ENCODE measurements at regions not wholly inside any gene's neighbourhood (a gene's known extent, or its start where the extent isn't known, plus 50 kb on each side); places are given as distances from the start of the nearest gene placed in this dataset.

DNA sequence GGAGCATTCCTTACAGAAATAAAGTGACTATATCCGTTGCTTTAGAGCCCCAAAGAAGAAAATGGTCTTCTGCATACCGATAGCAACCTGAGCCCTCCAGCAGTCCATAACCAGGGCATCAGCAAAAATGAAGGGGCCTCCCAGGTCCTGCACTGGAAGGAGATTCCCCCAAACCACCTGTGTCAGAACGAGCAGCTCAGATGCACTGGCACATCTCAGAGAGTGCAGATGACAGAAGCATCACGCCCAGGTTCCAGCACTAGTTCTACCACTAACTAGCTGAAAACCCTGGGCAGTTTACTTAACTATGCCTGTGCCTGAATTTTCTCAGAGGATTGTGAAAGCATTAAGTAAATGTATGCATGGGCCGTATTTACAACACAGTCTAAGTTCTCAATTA, 466.7 kb upstream of the MYT1L start:
- no peak overlapping the region for H3K4me3 ChIP-seq
- intact Hi-C loops (cut with DNase I), result no loop called here
- H3K36me3 ChIP-seq (replicated peaks in 1 of 2), result no peaks in the 10 kb centered on the region
- 61 to 82% (median 70%) methylated on average over 4 to 5 of the region's 5 CpGs for WGBS, 4 donors
- no peak overlapping the region for H3K27ac ChIP-seq
- no peaks in the 10 kb centered on the region for H3K27me3 ChIP-seq
- TF ChIP-seq POLR2A (IDR thresholded peaks at IDR 0.05), result no peak
- TF ChIP-seq, protein P1, sequence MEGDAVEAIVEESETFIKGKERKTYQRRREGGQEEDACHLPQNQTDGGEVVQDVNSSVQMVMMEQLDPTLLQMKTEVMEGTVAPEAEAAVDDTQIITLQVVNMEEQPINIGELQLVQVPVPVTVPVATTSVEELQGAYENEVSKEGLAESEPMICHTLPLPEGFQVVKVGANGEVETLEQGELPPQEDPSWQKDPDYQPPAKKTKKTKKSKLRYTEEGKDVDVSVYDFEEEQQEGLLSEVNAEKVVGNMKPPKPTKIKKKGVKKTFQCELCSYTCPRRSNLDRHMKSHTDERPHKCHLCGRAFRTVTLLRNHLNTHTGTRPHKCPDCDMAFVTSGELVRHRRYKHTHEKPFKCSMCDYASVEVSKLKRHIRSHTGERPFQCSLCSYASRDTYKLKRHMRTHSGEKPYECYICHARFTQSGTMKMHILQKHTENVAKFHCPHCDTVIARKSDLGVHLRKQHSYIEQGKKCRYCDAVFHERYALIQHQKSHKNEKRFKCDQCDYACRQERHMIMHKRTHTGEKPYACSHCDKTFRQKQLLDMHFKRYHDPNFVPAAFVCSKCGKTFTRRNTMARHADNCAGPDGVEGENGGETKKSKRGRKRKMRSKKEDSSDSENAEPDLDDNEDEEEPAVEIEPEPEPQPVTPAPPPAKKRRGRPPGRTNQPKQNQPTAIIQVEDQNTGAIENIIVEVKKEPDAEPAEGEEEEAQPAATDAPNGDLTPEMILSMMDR (IDR thresholded peaks at IDR 0.05), result no peak
- no peak for DNase-seq
- H3K9me3 ChIP-seq (replicated peaks in 1 of 3), result no peaks in the 10 kb centered on the region
- H3K4me1 ChIP-seq (replicated peaks in 1 of 2), result no peaks in the 10 kb centered on the region

DNA sequence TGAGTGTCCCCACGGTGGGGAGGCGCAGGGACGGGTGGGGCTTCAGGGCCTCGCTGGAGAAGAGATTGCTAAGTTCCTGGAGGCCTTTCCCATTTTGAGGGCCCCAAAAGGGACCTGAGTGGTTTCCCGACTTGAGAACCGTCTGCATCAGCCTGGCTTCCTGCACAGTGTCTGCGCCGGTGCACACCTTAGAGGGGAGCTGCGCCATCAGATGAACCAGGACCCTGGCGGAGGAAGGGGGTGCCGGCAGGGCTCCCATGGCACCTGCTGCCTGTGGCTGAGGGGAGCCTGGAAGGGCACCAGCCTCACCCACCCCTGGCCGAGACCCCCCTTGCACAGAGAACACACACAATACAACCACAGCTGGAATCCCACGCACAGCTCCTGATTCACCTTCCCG, 465.1 kb upstream of the MYT1L start:
- H3K4me1 ChIP-seq (replicated peaks in 1 of 2), result no peaks in the 10 kb centered on the region
- TF ChIP-seq, protein P1 (IDR thresholded peaks at IDR 0.05), result no peak
- no peak for TF ChIP-seq POLR2A (IDR thresholded peaks at IDR 0.05)
- H3K27me3 ChIP-seq, result peaks cover under 1% of the 10 kb centered on the region
- H3K27ac ChIP-seq, result no peak overlapping the region
- WGBS, 4 donors, result 76 to 87% (median 82%) methylated on average over 6 to 14 of the region's 14 CpGs
- no peak overlapping the region for H3K4me3 ChIP-seq
- no peaks in the 10 kb centered on the region for H3K9me3 ChIP-seq (replicated peaks in 1 of 3)
- no peaks in the 10 kb centered on the region for H3K36me3 ChIP-seq (replicated peaks in 1 of 2)
- DNase-seq, result no peak
- intact Hi-C loops (cut with DNase I), result no loop called here

DNA sequence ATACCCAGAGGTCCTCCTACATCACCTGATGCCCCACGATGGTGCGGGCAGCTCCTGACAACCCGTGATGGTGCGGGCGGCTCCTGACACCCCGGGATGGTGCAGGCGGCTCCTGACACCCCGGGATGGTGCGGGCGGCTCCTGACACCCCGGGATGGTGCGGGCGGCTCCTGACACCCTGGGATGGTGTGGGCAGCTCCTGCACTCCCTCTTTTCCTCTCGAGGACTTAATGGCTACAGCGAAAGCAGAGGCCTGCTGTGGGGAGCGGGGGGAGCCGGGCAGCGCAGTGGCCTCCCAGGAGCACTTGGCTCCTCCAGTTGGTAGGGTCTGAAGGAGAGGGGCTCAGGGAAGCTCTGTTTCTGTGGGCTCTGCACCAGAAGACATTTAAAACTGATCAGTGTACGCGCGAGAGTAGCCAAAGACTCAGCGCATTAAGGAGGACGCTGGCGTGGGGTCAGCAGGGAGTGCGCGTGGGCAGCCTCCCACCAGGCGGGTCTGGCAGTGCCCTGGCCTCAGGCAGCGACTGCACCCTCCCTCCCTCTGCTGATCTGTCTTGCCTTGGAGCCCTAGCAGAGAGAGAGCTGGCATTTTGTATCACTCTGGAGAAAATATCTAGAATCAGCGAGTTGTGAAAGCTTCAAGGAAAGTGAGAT, 464.5 kb upstream of the MYT1L start:
- peaks cover 3% of the 10 kb centered on the region for H3K27me3 ChIP-seq
- H3K27ac ChIP-seq, result no peak overlapping the region
- no peak for TF ChIP-seq POLR2A (IDR thresholded peaks at IDR 0.05)
- TF ChIP-seq, protein P1 (IDR thresholded peaks at IDR 0.05), result no peak
- no peak overlapping the region for H3K4me3 ChIP-seq
- 91 to 95% (median 92%) methylated on average over 13 to 29 of the region's 29 CpGs for WGBS, 4 donors
- H3K36me3 ChIP-seq (replicated peaks in 1 of 2), result no peaks in the 10 kb centered on the region
- H3K9me3 ChIP-seq (replicated peaks in 1 of 3), result no peaks in the 10 kb centered on the region
- intact Hi-C loops (cut with DNase I), result no loop called here
- DNase-seq, result no peak
- no peaks in the 10 kb centered on the region for H3K4me1 ChIP-seq (replicated peaks in 1 of 2)

DNA sequence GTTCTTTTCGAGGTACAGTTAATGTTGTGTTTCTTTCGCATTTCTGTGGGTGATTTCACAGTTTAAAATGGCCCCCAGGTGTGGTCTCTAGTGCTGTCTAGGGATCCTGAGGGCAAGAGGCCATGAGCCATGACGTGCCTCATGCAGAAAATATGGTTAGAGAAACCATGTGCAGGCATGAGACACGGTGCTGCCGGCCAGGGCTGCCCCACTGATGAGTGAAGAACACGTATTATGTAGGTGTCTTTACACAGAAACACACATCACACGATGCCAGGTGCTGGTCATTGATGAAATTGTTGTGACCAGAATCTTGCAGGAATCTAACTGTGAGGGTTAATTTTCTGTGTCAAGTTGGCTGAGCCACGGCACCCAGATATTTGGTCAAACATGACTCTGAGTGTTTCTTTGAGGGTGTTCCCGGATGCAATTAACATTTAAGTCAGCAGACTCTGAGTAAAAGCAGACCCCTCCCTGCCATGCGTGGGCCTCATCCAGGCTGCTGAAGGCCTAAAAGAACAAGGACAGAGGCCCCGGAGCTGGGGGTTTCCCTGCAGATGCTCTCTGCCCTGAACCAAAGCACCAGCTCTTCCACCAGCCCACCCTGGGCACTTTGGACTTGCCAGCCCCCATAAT, 463.0 kb upstream of the MYT1L start:
- no peak overlapping the region for H3K27ac ChIP-seq
- intact Hi-C loops (cut with DNase I), result no loop called here
- peaks cover 3% of the 10 kb centered on the region for H3K27me3 ChIP-seq
- TF ChIP-seq POLR2A (IDR thresholded peaks at IDR 0.05), result no peak
- TF ChIP-seq, protein P1 (IDR thresholded peaks at IDR 0.05), result no peak
- no peaks in the 10 kb centered on the region for H3K36me3 ChIP-seq (replicated peaks in 1 of 2)
- 77 to 86% (median 80%) methylated on average over 10 to 11 of the region's 11 CpGs for WGBS, 4 donors
- H3K9me3 ChIP-seq (replicated peaks in 1 of 3), result no peaks in the 10 kb centered on the region
- H3K4me3 ChIP-seq, result no peak overlapping the region
- H3K4me1 ChIP-seq (replicated peaks in 1 of 2), result no peaks in the 10 kb centered on the region
- DNase-seq, result peak in 1 of 7 donors; percentile 39
